Bronchial epithelial cell (primary cell): ENCODE measurements at regions not wholly inside any gene's neighbourhood (a gene's known extent, or its start where the extent isn't known, plus 50 kb on each side); places are given as distances from the start of the nearest gene placed in this dataset.
"Not testable (repeated sequence)": the region's sequence is repeated elsewhere in the genome, so short reads cannot be mapped to it uniquely, and the experiment has no call there.

Experiments used
- DNase-seq: peaks from one replicate; pipeline ENCODE4 v3.0.0-alpha.2; 2010; ENCODE audit warnings: low read depth
- FAIRE-seq: peaks from 2 replicates; lab custom pipeline; 2011; peaks lifted over from hg19 to GRCh38; lab: Jason Lieb, UNC
- H3K27me3 ChIP-seq: 2 replicates; pipeline ENCODE4 v1.5.1; 2011; ENCODE audit warnings: low read length; ENCODE audit not compliant: control insufficient read depth, insufficient read depth
- H3K36me3 ChIP-seq: 2 replicates; pipeline ENCODE4 v1.5.1; 2011; ENCODE audit warnings: low read length; ENCODE audit not compliant: control insufficient read depth, insufficient read depth
- H3K4me3 ChIP-seq: 2 replicates; pipeline ENCODE4 v1.5.1; 2011; ENCODE audit warnings: mild to moderate bottlenecking, low read depth, low read length, control low read depth
- CTCF ChIP-seq: IDR thresholded peaks from 2 replicates; pipeline ENCODE4 v1.5.1; 2011; ENCODE audit warnings: mild to moderate bottlenecking, moderate library complexity, low read length, control low read depth, inconsistent platforms; ENCODE audit not compliant: insufficient read depth, severe bottlenecking

DNA sequence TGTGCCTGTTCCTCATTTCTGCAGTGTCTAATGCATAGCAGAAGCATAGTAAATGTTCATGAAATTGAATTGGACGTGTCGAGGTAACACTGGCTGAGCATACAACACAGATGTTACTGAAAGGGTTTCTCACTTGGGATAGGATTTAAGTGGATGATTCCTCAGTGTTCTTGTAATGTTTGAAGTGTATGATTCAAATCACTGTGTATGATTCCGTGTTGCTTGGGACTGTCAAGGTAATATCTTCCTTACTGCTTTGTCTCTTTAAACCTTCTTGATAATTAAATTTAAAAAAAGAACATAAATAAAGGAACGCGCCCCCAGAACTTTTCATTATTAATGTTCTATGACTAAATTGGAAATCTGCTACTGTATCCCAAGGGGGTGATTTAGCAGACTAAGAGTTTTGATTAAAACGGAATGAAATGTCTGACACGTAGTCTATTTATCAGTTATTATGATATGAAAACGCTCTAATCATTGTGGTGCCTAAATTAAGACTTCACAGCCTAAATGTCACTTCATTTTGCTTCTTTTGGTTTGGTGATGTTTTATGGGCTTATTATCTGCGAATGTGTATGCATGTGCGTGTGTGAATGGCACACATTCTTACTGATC is 696.9 kb upstream of the EPHA5 start:
- no peaks in the 10 kb centered on the region for H3K36me3 ChIP-seq
- no peaks in the 10 kb centered on the region for H3K27me3 ChIP-seq
- TF ChIP-seq CTCF = no peak
- FAIRE-seq (no peak), DNase-seq (no peak)
- no peak overlapping the region for H3K4me3 ChIP-seq

GRCh38 chr4:66360395-66360794 is 690.1 kb upstream of the EPHA5 start:
- not testable (repeated sequence) for H3K4me3 ChIP-seq, DNase-seq, H3K27me3 ChIP-seq, H3K36me3 ChIP-seq, FAIRE-seq

DNA sequence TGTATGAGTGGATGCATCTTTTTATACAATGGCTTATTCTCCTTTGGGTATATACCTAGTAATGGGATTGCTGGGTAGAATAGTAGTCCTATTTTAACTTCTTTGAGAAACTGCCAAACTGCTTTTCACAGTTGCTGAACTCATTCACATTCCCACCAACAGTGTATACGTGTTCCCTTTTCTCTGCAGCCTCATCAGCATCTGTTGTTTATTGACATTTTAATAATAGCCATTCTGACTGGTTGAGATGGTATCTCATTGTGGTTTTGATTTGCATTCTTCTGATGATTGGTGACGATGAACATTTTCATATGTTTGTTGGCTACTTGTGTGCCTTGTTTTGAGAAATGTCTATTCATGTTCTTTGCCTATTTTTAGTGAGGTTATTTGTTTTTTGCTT is 687.0 kb upstream of the EPHA5 start:
- FAIRE-seq = no peak
- TF ChIP-seq CTCF = no peak
- Histone ChIP-seq H3K36me3 (no peaks in the 10 kb centered on the region), H3K27me3 (no peaks in the 10 kb centered on the region), H3K4me3 (no peak overlapping the region)
- no peak for DNase-seq

GRCh38 chr4:66355328-66355727 is 685.0 kb upstream of the EPHA5 start:
- Histone ChIP-seq H3K4me3 (no peak overlapping the region), H3K36me3 (no peaks in the 10 kb centered on the region), H3K27me3 (no peaks in the 10 kb centered on the region)
- TF ChIP-seq CTCF = no peak
- DNase-seq = no peak
- FAIRE-seq = no peak

GRCh38 chr4:66351761-66352160 is 681.5 kb upstream of the EPHA5 start:
- DNase-seq (no peak), FAIRE-seq (no peak)
- Histone ChIP-seq H3K27me3 (no peaks in the 10 kb centered on the region), H3K4me3 (no peak overlapping the region), H3K36me3 (no peaks in the 10 kb centered on the region)
- TF ChIP-seq CTCF = no peak

DNA sequence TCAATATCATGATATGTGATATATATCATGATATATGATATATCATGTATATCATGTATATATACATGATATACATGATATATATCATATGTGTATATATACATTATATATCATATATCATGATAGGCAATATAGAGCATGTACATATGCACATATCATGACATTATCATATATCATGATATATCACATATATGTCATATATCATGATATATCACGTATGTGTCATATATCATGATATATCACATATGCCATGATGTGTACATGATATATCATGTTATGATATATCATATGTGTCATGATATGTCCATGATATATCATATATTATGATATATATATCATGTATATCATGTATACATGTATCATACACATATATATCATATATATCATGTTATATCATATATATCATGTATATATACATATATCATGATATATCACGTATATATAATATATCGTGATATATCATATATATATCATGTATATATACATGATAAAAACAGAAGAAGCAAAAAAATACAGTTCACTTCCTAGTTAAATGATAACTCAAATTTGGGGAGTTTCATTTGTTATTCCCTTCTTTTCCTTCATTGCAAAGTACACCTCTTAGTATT is 670.1 kb upstream of the EPHA5 start:
- Histone ChIP-seq H3K36me3 (no peaks in the 10 kb centered on the region), H3K4me3 (no peak overlapping the region), H3K27me3 (no peaks in the 10 kb centered on the region)
- DNase-seq = no peak
- no peak for FAIRE-seq
- no peak for TF ChIP-seq CTCF
